Activated CD8-positive, alpha-beta memory T cell treated with anti-CD3 and anti-CD28 coated beads, Interleukin-2, amount 50 U/mL, for 4 hours (primary cell): ENCODE measurements at regions not wholly inside any gene's neighbourhood (a gene's known extent, or its start where the extent isn't known, plus 50 kb on each side); places are given as distances from the start of the nearest gene placed in this dataset.

Experiments used
- DNase-seq: peaks from one replicate; pipeline ENCODE4 v3.0.0-alpha.2; 2020

DNA sequence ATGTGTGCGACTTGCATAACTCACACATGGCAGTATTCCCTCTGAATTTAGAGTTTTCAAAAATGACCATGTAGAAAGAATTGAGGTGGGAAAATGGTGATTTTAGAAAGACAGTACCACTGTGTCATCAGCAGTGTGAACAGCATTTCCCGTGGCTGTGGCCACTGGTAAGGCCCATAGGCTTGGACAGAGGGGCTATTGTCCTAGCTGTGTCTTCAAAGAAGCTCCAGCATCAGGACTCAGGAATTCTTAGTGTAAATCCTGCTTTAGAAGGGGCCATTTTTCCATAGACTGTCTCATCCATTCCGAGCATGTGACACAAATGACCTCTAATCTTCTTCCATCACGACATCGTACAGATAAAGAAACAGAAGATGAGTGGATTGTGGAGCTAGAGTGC lies 119.3 kb upstream of the BACE2 start:
- DNase-seq = no peak

- DNase-seq = no peak
Observed at GRCh38 chr21:41052820-41053555, 115.0 kb upstream of the BACE2 start.

DNA sequence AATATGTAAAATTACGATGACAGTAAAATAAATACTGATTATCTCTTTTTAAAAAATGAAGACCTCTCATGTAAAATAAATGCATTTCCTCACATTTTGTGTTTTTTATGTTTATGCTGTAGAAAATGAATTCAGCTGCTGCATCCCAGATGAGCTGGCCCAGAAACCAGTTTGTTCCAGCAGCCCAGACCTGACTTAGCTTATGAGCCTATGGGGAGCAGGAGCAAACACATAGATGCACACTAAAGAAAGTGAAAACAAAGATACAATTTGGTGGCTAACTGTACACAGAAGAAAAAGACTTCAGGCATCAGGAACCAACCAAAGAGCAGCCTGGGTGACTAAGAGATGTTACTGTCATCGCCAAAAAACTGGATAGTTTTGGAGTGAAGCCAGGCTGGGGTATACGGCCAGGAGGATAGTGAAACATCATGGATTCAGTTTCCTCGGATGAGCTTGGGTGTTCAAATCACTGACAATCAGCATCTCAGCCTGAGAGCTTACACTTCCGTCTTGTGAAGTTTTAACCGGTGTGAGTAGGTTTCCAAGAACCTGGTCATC lies 113.9 kb upstream of the BACE2 start:
- DNase-seq = no peak

DNA sequence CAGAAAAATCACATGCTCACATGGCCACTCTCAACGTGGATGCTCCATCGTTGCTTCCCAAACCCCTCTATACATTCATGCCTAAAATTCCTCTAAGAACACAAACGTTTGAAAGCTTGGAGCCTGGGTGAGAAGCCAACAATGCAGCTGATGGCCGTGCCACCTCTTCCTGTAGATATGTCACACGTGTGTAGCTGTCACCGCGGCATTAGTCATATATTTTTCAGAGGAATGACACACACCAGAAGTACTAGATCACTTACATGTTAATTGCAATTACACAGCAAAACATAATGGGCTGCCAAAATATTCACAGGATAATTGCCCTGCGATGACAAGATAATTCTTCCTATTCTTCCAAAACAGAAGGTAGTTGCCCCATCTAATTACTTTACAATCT lies 112.7 kb upstream of the BACE2 start:
- DNase-seq = no peak

- no peak for DNase-seq
Observed at GRCh38 chr21:41059871-41060270, 108.1 kb upstream of the BACE2 start.

DNA sequence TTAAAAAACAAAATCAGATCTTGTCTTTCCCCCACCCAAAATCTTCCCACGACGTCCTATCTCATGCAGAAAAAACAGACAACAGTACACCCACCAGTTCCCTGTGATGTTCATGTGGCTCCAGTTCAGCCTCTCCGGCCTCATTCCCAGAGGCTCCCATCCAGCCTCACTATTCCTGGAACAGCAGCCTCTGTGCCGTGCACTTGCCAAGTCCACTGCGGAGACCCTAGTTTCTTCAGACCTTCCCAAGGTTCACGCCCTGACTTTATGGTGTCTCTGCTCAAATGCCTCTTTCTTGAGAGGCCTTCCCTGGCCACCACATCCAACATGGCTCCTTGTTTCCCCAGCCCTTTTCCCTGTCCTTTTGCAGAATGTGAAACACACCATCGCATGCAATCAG lies 106.3 kb upstream of the BACE2 start:
- DNase-seq = no peak

DNA sequence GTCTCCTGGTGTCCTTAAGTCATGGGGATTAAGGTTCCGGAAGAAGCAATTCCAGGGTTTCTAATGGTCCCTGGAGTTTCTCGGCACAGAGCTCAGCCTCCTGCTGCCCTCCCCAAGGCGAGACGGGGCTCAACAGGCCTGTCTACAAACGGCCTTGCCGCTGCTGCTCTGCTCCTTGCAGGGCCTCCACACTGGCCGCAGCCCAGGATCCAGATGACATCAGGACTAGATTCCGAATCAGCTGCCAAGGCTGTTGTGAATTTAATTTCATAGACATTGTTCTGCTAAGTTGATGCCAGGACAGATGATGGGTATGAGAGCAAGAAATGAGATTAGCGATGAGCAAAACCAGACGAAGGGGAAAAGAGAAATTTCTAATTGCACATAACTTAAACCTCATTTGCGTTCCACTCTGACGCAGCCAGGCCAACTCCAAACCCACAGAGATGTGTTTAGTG lies 103.6 kb upstream of the BACE2 start:
- no peak for DNase-seq

GRCh38 chr21:41064951-41065350 lies 103.0 kb upstream of the BACE2 start:
- DNase-seq = no peak

- no peak for DNase-seq
Observed at GRCh38 chr21:41065539-41065938, 102.4 kb upstream of the BACE2 start.

DNA sequence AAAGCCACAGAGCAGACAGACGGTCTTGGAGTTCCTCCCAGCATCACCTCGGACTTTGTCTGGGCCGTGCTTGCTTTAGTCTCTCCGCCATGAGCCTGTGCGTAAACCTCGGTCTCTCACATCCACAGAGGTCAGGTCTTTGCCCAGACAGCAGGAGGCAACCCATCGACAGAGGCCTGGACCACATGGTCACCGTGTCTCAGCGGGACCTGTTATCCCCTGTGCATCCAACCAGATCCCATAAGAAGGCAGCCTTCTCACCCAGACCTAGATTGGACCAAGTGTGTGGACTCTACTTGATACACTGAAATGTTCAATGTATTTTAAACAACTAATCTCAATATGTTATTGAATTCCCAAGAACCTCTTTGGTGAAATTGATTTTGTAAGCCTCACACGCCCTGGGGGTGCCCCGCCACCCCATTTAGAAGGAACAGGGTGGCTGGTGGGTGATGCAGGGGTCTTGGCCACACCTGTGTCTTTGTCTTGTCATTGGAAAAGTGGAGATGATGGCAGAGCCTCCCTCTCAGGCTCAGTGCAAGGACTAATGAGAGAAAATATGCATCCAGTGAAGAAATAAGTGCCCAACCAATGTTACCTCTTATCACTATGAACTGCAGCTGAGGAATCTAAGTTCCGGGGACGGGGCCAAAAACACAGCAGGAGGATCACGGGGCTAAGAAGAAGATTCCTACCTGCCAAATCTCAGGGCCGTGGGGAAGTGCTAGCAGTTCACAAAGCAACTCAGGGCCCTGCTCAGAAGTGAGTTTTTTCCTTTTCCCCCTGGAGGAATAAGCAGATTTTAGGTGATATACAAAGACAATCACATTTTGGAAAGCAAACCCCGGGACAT lies 101.6 kb upstream of the BACE2 start:
- DNase-seq = no peak

GRCh38 chr21:41067709-41068108 lies 100.3 kb upstream of the BACE2 start:
- DNase-seq = no peak

- DNase-seq = no peak
Observed at GRCh38 chr21:41068496-41068895, 99.5 kb upstream of the BACE2 start.

DNA sequence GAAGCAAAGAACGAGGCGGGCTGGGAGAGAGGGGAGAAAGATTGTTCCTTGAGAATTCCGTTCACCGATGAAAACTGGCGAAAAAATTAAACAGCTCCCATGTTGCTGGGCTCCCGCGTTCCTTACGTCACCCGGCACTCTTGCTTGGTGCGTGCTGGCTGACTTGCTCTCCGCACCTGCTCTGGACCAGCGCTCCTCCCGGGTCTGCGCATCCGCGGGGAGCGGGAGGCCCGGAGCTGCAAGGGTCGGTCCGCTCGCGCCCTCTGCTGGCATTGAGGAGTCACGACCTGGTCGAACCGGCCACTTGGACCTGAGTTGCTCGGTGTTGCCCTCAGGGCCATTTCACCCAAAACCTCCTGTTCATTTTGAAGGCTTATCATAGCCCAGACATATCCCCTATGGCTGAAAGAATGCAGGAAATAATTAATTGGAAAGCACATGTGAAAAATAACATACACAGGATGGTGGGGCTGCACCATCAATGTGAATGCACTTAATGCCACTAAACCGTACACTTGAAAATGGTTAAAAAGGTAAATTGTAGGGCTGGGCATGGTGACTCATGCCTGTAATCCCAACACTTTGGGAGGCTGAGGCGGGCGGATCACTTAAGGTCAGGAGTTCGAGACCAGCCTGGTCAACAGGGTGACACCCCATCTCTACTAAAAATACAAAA lies 98.9 kb upstream of the BACE2 start:
- peak; percentile 61 for DNase-seq

GRCh38 chr21:41070284-41070683 lies 97.7 kb upstream of the BACE2 start:
- no peak for DNase-seq

DNA sequence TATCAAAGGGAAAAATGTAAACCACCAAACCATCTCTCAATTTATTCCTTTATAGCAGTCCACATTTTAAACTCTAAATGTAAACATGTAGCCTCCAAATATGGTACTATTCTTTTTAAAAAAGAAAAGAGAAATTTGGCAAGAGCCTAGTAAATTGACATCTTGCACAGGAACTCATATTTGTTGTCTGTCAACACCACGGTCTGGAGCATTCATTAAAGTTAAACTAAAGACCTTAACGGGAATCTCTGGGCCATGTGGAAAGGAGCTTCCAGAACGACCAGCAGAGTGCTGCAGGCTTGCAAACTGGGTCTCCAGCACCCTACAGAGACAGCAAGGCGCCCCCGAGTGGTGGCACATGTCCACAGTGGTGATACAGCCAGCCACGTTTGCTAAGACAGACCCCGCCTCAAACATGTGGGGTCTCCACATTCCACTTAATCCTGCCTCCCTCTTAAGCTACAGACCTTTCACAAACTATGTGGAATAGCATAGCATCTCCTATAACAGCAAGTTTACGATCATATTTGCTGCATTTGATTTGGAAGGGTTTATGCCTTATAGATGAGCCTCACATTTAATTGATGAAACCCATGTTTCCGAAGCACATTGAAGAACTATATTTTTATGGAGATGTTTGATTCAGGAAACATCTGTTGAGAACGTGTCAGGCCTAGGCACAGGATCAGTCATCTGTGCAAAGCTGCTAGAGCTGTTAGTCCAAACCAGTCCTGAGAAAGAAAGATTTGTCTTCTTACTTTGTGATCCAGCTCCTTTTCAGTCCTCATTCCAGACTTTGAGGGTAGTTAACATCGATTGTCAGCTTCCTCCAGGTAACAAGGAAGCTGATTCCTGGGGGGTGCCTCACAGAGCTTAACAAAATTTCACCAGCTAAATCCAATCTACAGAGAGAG lies 96.4 kb upstream of the BACE2 start:
- no peak for DNase-seq

DNA sequence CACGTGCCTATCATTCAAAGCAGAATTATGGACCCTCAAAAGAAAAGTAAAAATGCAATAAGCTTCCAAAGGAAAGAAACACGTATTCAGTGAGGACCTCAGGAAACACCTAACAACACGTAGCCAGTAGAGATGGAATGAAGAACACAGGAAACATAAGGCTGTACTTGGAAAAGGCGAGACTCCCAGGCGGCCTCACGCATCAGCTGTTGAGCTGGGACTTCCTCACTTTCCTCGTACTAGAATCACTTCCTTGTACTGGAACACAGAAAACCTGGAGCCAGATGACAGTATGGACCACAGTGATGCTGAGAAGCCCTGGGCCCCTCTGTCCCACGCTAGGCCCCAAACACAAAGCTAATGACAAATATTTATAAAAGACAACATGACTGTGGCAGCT lies 94.4 kb upstream of the BACE2 start:
- DNase-seq = no peak

GRCh38 chr21:41074396-41075184 lies 93.4 kb upstream of the BACE2 start:
- no peak for DNase-seq

DNA sequence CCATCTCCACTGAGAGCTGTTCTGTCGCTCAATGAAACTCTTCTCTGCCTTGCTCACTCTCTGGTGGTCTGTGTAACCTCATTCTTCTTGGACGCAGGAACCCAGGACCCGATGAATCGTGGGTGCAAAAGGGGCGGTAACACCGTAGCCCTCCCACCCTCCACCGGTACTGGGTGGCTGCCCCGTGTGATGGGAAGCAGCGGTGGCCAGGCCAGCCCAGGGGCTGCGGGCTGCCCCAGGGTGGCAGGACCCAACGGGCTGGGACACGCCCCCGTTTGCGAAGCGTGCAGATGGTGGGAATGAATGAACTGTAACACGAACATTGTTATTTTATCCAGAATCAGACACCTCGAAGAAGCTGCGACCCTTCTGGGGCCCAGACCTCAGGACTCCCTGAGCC lies 92.3 kb upstream of the BACE2 start:
- no peak for DNase-seq

- no peak for DNase-seq
Observed at GRCh38 chr21:41076064-41076463, 91.9 kb upstream of the BACE2 start.

- DNase-seq = no peak
Observed at GRCh38 chr21:41079159-41079558, 88.8 kb upstream of the BACE2 start.

DNA sequence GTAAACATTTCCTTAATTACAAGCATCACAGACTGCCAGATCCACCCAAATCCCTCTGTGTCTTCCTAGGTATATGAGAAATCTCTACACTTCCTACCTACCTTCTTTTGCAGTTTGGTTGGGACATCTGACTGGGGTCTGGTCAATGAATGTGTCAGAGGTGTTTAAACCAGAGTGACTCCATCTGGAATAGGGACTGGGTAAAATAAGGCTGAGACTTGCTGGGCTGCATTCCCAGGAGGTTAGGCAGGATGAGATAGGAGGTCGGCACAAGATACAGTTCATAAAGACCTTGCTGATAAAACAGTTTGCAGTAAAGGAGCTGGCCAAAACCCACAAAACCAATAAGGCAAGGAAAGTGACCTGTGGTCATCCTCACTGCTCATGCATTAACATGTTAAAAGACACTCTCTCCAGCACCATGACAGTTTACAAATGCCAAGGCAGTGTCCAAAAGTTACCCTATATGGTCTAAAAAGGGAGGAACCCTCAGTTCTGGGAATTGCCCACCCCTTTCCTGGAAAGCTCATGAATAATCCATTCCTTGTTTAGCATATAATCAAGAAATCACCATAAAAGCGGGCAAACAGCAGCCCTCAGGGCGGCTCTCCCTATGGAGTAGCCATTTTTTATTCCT lies 87.4 kb upstream of the BACE2 start:
- DNase-seq = no peak
